Right cardiac atrium (tissue), 5 donors: ENCODE measurements at regions not wholly inside any gene's neighbourhood (a gene's known extent, or its start where the extent isn't known, plus 50 kb on each side); places are given as distances from the start of the nearest gene placed in this dataset.
"Not testable (repeated sequence)": the region's sequence is repeated elsewhere in the genome, so short reads cannot be mapped to it uniquely, and the experiment has no call there.

ENCODE experiments used
- ATAC-seq, 2 donors: fragments of 200-7000 bp; cut with Tn5 transposase; one replicate each; pipeline versions ENCODE4 v1.8.0 to v1.9.1; 2020; ENCODE audit warnings: moderate library complexity in 2 of 2, mild to moderate bottlenecking in 1 of 2
- DNase-seq, 3 donors: peaks; one replicate each; pipeline ENCODE4 v3.0.0-alpha.2; 2020
- H3K27ac ChIP-seq: one replicate; pipeline ENCODE4 v1.5.1; 2013; ENCODE audit warnings: mild to moderate bottlenecking, low read length, control low read depth, moderate library complexity
- H3K27me3 ChIP-seq: one replicate; pipeline ENCODE4 v1.6.1; 2013; ENCODE audit not compliant: control insufficient read depth, insufficient read depth
- H3K4me1 ChIP-seq: one replicate; pipeline ENCODE4 v1.6.1; 2013; ENCODE audit warnings: low read length; ENCODE audit not compliant: control insufficient read depth, insufficient read depth
- H3K4me3 ChIP-seq: one replicate; pipeline ENCODE4 v1.5.1; 2013; ENCODE audit warnings: low read length, control low read depth
- H3K9me3 ChIP-seq: one replicate; pipeline ENCODE4 v1.6.1; 2013; ENCODE audit warnings: low read length; ENCODE audit not compliant: control insufficient read depth
- WGBS: extraction: QIAGEN DNeasy Blood & Tissue Kit; methylation state at CpG from one replicate; pipeline ENCODE4 v1.1.7; 2013; 5-methylcytosine and 5-hydroxymethylcytosine counted together
- intact Hi-C, 4 donors: fragments of 100-400 bp; cut with DNase I; formaldehyde crosslinking; loops; one replicate each; pipeline versions ENCODE4 v1.11.0 to v1.14.0; 2022 to 2023
- donor health status: healthy with polysubstance abuse.
- donor health status: DM: no; HTN: yes; CAD: no.
- donor health status: DM: no; HTN: no; CAD: no.
- donor health status: DM: no; HTN: yes; CAD: no; lungs with severe emphysema.
- donor health status: DM: yes; HTN: yes; CAD: no.

DNA sequence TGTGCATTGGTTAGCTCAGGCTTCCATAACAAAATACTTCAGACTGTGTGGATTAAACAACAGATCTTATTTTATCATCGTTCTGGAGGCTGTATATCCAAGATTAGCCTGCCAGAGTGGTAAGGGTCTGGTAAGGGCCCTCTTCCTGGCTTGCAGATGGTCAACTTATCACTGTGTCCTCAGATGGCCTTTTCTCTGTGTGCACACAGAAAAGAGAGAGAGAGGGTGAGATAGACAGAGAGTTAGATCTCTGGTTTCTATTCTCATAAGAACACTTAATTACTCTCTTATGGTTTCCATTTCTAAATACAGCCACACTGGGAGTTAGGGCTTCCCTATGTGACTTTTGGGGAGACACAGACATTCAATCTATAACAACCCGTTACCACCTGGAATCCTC is 1003.5 kb downstream of the TSN start:
- intact Hi-C loops: no loop called here
- DNase-seq: no peak
- Histone ChIP-seq H3K27ac (no peak overlapping the region), H3K4me1 (no peaks in the 10 kb centered on the region), H3K9me3 (no peaks in the 10 kb centered on the region), H3K27me3 (no peaks in the 10 kb centered on the region), H3K4me3 (no peak overlapping the region)
- no peak for ATAC-seq
- WGBS: 60% methylated on average over 2 of the region's 2 CpGs

GRCh38 chr2:122764014-122764413 is 1008.6 kb downstream of the TSN start:
- H3K9me3 ChIP-seq: no peaks in the 10 kb centered on the region
- no peak for DNase-seq
- 67% methylated on average over 3 of the region's 3 CpGs for WGBS
- no peaks in the 10 kb centered on the region for H3K4me1 ChIP-seq
- no peaks in the 10 kb centered on the region for H3K27me3 ChIP-seq
- no peak overlapping the region for H3K4me3 ChIP-seq
- intact Hi-C loops: no loop called here
- H3K27ac ChIP-seq: no peak overlapping the region
- ATAC-seq: no peak

DNA sequence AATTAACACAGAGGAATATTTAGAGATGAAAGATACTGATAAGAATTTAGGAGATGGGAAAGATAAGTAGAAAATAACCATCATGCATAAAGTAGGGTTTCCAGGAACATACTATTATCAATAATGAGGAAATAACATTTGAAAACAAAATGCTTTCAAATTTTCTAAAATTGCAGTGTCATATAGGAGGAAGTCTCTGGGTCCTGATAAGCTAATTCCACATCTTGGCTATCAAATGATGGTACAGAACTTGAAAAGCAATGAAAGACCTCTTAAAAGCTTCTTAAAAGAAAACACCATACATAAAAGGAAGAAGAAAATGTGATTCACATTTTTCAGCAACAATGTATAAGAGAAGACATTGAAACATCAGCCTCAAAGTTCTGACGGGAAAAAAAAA is 1024.8 kb downstream of the TSN start:
- H3K4me1 ChIP-seq: no peaks in the 10 kb centered on the region
- no peaks in the 10 kb centered on the region for H3K27me3 ChIP-seq
- intact Hi-C loops: no loop called here
- no peak for ATAC-seq
- 90% methylated on average over 1 of the region's 1 CpG for WGBS
- H3K27ac ChIP-seq: no peak overlapping the region
- no peak for DNase-seq
- H3K9me3 ChIP-seq: no peaks in the 10 kb centered on the region
- H3K4me3 ChIP-seq: no peak overlapping the region

DNA sequence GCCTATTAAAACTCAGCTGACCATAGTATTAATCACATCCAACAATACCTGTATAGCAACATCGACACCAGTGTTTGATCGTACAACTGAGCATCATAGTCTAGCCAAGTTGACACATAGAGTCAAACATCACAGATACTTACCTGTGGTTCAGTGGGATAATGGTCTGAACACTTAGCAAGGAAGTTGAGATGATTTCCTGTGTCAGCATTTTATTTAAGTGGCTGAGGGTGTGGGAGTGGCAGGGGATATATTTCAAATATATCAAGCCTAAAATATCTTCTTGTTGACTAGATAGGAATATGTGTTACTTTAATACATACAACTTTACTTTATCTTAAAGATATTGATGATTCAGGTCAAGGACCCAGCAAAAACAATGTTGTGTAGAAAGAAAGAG is 1038.6 kb downstream of the TSN start:
- WGBS: 97% methylated on average over 2 of the region's 2 CpGs
- DNase-seq (no peak), ATAC-seq (no peak)
- no peak overlapping the region for H3K4me3 ChIP-seq
- no peaks in the 10 kb centered on the region for H3K27me3 ChIP-seq
- intact Hi-C loops: no loop called here
- no peak overlapping the region for H3K27ac ChIP-seq
- no peaks in the 10 kb centered on the region for H3K4me1 ChIP-seq
- H3K9me3 ChIP-seq: no peaks in the 10 kb centered on the region

GRCh38 chr2:122795763-122796162 is 1040.3 kb downstream of the TSN start:
- Histone ChIP-seq H3K27me3 (no peaks in the 10 kb centered on the region), H3K9me3 (no peaks in the 10 kb centered on the region), H3K4me3 (no peak overlapping the region), H3K4me1 (no peaks in the 10 kb centered on the region), H3K27ac (no peak overlapping the region)
- 66% methylated on average over 5 of the region's 5 CpGs for WGBS
- no peak for ATAC-seq
- DNase-seq: no peak
- intact Hi-C loops: no loop called here

DNA sequence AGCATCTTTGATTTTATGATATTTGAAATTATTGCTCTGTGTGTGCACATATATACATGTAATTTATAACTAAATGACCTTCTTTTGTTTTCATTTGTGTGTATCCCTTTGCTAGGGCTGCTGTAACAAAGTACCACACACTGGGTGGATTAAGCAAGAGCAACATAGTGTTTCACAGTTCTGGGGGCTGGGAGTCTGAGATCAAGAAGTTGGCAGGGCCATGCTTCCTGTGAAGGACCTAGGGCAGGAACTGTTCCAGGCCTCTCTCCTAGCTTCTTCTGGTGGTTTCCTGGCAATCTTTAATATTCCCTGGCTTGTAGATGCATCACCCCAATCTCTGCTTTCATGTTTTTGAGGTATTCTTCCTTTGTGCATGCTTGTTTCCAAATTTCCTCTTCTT is 1043.9 kb downstream of the TSN start:
- DNase-seq (no peak), ATAC-seq (no peak)
- no peak overlapping the region for H3K27ac ChIP-seq
- H3K9me3 ChIP-seq: no peaks in the 10 kb centered on the region
- no peak overlapping the region for H3K4me3 ChIP-seq
- no peaks in the 10 kb centered on the region for H3K27me3 ChIP-seq
- H3K4me1 ChIP-seq: no peaks in the 10 kb centered on the region
- intact Hi-C loops: no loop called here

- H3K4me3 ChIP-seq: no peak overlapping the region
- H3K4me1 ChIP-seq: no peaks in the 10 kb centered on the region
- H3K27me3 ChIP-seq: no peaks in the 10 kb centered on the region
- H3K9me3 ChIP-seq: no peaks in the 10 kb centered on the region
- intact Hi-C loops: no loop called here
- no peak overlapping the region for H3K27ac ChIP-seq
- no peak for ATAC-seq
- 85% methylated on average over 1 of the region's 1 CpG for WGBS
- DNase-seq: no peak
Measured at GRCh38 chr2:122800781-122801180, 1045.3 kb downstream of the TSN start.

GRCh38 chr2:122804494-122804893 is 1049.0 kb downstream of the TSN start:
- Histone ChIP-seq H3K4me1 (no peaks in the 10 kb centered on the region), H3K9me3 (no peaks in the 10 kb centered on the region), H3K27me3 (no peaks in the 10 kb centered on the region), H3K4me3 (no peak overlapping the region), H3K27ac (no peak overlapping the region)
- 85% methylated on average over 4 of the region's 4 CpGs for WGBS
- ATAC-seq (no peak), DNase-seq (no peak)
- intact Hi-C loops: no loop called here

GRCh38 chr2:122805346-122805745 is 1049.9 kb downstream of the TSN start:
- intact Hi-C loops: no loop called here
- DNase-seq (no peak), ATAC-seq (no peak)
- WGBS: 88% methylated on average over 3 of the region's 3 CpGs
- Histone ChIP-seq H3K4me1 (no peaks in the 10 kb centered on the region), H3K27ac (no peak overlapping the region), H3K27me3 (no peaks in the 10 kb centered on the region), H3K4me3 (no peak overlapping the region), H3K9me3 (no peaks in the 10 kb centered on the region)

DNA sequence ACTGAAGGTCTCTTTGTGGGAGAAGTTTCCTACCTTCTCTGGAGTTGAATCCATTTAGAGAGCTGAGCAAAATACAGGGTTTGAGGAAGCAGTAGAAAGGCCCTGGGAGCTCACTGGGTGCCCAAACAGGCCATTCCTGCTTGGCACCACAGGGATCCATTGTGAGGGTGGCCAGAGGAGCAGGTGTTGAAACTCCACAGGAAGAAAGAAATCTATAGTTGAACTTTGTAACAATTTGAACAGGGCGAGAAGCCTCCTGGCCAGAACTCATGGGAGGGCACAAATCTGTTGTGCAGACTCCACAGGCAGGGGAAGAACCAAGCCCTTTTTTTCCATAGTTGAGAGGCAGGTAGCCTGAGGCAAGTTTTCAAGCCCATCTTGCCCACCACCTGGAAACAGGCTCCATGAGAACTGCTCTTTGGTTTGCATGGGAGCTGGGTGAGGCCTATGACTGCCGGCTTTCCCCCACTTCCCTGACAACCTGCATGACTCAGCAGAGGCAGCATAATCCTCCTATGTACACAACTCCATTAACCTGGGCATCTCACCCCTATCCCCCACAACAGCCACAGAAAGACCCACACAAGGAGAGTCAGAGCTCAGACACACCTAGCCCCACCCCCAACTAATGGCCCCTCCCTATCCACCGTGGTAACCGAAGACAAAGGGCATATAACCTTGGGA is 1053.0 kb downstream of the TSN start:
- 90% methylated on average over 4 of the region's 4 CpGs for WGBS
- intact Hi-C loops: no loop called here
- no peak for ATAC-seq

GRCh38 chr2:122812214-122812613 is 1056.8 kb downstream of the TSN start:
- DNase-seq, H3K27me3 ChIP-seq, H3K4me3 ChIP-seq, ATAC-seq, H3K9me3 ChIP-seq, H3K4me1 ChIP-seq, H3K27ac ChIP-seq, intact Hi-C loops: not testable (repeated sequence)
- 84% methylated on average over 4 of the region's 4 CpGs for WGBS

More for the DNA sequence above, 1053.0 kb downstream of the TSN start:
- DNase-seq: no peak
- Histone ChIP-seq H3K27ac (no peak overlapping the region), H3K4me1 (no peaks in the 10 kb centered on the region), H3K4me3 (no peak overlapping the region), H3K27me3 (no peaks in the 10 kb centered on the region), H3K9me3 (no peaks in the 10 kb centered on the region)

DNA sequence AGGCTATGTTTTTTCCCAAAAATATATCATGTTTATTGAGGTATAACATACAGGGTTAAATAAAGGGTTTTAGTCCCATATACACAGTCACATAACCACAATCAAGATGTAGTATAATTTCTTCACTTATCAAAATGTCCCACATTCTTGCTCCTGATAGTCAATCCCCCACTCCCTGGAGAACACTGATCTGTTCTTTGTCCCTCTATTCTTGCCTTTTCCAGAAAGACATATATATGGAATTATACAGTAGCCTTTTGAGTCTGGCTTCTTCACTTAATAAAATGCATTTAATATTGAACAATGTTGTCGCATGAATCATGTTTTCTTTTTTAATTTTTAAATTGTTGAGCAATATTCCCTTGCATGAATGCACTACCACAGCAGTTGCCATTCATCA is 1059.7 kb downstream of the TSN start:
- intact Hi-C loops: no loop called here
- H3K4me1 ChIP-seq: no peaks in the 10 kb centered on the region
- no peaks in the 10 kb centered on the region for H3K9me3 ChIP-seq
- H3K27ac ChIP-seq: no peak overlapping the region
- no peak overlapping the region for H3K4me3 ChIP-seq
- no peaks in the 10 kb centered on the region for H3K27me3 ChIP-seq
- WGBS: 91% methylated on average over 1 of the region's 1 CpG
- no peak for ATAC-seq
- no peak for DNase-seq
